RPMI7951 (cell line): ENCODE measurements at regions not wholly inside any gene's neighbourhood (a gene's known extent, or its start where the extent isn't known, plus 50 kb on each side); places are given as distances from the start of the nearest gene placed in this dataset.
"Not testable (repeated sequence)": the region's sequence is repeated elsewhere in the genome, so short reads cannot be mapped to it uniquely, and the experiment has no call there.

ENCODE experiments used
- DNase-seq: peaks from one replicate; pipeline ENCODE4 v3.0.0-alpha.2; 2012; ENCODE audit warnings: low read depth

DNA sequence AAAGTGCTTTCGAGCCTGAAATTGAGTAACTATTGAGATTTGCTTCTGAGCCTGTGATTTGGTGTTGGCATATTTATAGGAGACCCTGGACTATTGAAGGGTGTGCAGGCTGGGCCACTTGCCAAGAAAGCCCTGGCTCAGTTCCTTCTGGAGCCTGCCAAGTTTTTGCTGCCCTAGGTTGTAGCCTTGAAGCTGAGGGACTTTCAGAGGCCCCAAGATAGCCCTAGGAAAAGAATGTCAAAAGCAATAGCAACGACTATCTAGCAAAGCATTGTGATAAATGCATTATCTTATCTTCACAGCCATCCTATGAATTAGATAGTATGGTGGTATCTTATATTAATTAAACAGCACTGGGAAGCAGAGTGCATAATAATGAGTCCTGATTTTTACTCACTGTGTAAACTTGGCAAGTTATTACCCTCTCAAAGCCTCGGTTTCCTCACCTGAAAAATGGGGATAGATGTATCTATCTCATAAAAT, 473.7 kb upstream of the PODXL start:
- DNase-seq = no peak

DNA sequence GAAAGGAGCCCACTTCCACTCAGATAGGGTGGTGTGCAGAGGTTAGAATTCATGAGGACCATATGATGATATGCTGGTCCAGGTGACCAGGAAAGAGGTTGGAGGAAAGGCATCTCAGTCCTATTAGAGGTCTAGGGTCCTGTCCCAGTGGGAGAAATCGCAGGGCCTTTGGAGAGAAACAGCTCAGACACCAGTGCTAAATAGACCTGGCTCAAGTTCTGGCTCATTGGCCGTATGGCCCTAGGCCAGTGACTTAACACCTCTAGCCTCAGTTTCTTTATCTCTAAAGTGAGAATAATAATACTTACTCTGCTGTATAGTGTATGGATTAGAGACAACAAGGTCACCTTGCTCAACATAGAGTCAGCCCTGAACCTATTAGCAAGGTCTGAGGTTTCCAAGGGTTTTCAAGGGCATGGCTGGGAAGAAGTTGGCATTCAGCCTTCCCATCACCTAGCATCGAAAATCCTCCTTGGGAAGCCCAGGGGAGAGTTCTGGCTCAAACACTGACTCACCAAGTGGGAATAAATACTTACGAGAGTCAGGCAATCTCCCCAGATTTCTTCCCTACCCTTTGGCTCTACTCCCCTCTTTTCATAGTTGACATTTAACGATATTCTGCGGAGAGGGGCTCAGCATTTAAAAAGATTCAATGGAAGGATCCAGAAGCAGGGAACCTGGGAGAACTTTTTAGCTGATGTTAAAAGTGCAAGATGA, 473.1 kb upstream of the PODXL start:
- no peak for DNase-seq

- DNase-seq = peak; percentile 11
These were observed 471.9 kb upstream of the PODXL start for GRCh38 chr7:132028144-132028920.

- DNase-seq = no peak
These were observed 467.9 kb upstream of the PODXL start for GRCh38 chr7:132024290-132024689.

DNA sequence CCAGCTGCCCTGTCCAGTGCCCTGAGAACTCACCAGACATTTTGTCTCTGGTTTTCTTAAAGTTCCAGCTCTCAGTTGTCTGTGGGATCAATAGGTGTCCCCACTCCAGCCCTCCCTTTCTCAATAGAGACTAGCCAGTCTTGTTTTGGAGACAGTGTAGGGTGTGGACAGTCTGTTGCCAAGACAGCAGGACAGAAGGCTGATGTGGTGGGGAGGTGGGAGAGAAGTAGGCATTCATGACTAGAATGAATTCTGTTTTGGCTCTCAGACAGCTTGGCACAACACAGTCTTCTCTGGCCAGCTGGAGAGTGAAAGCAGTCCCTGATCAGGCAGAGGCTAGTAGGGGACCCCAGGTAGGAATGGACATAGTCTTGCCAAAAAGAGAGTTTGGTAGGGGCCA, 467.0 kb upstream of the PODXL start:
- no peak for DNase-seq

DNA sequence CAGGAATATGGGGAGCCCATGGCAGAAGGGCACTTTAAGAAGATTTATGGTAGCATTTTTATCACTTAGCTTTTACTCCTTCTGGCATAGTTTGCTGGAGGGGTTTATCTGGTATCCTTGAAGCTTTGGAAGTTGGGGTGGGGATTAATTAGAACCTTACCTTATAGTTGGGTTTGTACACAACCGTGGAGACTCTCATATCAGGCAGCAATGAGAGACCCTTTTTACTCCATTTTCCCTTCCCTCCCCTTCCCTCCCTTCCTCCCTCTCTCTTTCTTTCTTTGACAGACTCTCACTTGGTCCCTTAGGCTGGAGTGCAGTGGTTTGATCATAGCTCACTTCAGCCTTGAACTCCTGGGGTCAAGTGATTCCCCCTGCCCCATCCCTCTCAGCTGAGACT, 465.8 kb upstream of the PODXL start:
- no peak for DNase-seq

- no peak for DNase-seq
These were observed 463.3 kb upstream of the PODXL start for GRCh38 chr7:132019703-132020102.

DNA sequence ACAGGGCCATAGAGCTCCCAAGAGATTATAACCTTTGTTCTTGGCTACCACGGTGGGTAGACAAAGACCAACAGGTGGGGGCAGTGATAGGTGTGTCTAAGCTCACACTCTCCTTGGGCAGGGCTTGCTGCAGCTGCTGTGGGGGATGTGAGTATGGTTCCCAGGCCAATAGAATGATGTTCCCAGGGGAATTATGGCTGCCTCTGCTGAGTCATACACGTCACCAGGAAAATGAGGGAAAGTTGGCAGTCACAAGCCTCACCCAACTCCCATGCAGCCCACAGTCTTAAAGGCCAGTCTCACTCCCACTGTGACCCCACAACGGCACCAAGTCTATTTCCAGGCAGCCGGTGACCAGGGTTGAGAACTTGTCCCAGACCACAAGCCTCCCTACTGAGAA, 453.4 kb upstream of the PODXL start:
- peak; percentile 54 for DNase-seq

- DNase-seq = peak; percentile 13
These were observed 448.1 kb upstream of the PODXL start for GRCh38 chr7:132004529-132004928.

DNA sequence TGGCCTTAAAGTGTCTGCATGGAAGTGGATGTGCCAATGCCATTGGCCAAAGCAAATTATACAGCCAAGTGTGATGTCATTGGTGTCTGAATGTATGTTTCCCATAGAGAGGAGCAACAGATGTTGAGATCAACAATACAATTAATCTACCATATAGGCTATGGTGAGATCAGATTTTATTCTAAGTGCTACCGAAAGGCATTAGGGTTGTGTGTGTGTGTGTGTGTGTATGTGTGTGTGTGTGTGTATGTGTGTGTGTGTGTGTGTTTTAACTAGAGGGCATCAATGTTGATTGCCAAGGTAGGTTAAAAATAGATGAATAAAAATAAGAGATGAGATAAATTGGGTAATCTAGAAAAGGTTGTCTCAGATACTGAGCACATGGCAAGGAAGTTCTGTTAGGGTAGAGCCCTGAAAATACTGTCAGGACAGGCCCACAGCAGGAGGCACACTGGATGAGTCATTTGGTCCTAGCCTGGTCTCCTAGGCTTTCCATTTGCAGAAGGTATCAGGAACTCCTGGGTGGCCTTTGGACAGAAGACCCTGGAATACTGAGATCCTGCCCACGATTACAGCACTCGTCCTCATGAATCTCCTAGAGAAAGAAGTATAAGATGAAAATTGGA, 446.0 kb upstream of the PODXL start:
- DNase-seq = no peak

GRCh38 chr7:132001146-132001545, 444.7 kb upstream of the PODXL start:
- DNase-seq = no peak

GRCh38 chr7:131999193-131999592, 442.8 kb upstream of the PODXL start:
- DNase-seq = no peak

DNA sequence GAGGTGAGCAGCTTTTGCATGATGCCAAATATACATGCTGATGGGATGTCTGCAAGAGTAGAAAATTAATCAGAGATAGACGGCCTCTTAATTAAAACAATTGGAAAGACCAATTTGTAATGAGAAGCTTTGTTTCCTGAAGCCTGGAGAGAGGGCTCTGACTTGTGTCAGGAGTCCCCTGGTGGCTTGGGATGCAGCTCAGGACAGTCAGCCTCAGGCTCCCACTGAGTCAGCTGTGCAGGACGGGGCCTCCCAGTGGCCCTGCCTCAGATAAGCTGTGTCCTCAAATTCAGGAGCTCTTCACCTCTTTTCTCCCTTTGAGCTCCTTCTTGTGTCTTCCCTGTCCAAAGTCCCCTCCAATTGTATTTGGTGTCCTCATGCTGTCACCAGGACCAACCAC, 438.9 kb upstream of the PODXL start:
- no peak for DNase-seq

GRCh38 chr7:131981069-131981468, 424.6 kb upstream of the PODXL start:
- DNase-seq = not testable (repeated sequence)

GRCh38 chr7:131978118-131978517, 421.7 kb upstream of the PODXL start:
- DNase-seq = not testable (repeated sequence)

GRCh38 chr7:131976411-131976810, 420.0 kb upstream of the PODXL start:
- DNase-seq = no peak

DNA sequence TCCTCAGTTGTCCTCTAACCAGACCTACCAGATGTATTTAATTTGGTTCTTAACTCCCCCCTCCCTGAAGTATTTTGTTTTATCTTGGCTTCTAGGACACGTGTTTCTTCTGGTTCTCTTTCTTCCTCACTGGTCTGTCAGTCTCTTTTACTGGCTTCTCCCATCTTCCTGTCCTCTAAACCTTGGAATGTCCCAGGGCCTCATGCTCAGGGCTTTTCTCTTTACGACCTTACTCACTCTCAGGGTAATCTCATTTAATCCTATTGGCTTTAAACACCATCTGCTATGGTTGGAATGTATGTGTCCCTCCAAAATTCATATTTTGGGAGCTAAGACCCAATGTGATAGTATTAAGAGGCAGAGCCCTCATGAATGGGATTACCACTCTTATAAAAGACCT, 418.2 kb upstream of the PODXL start:
- DNase-seq = no peak

- DNase-seq = no peak
These were observed 415.8 kb upstream of the PODXL start for GRCh38 chr7:131972251-131972650.

DNA sequence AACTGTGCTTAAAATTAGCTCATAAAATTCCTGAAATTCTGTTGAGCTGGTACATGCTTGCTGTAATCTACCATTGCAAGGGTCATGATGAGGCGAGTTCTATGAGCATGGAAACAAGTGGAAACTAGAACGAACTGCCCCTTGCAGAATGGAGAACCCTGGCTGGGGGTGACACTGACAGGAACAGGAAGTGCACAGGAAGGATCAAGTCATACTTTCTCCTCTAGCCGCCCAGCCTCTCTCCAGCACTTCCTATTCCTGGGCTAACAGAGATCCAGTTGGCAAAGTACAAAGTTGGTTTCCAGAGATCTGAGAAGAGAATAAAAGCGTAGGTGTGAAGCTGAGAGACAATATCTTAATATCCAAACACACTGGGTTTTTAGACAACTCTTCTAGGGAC, 414.2 kb upstream of the PODXL start:
- no peak for DNase-seq

DNA sequence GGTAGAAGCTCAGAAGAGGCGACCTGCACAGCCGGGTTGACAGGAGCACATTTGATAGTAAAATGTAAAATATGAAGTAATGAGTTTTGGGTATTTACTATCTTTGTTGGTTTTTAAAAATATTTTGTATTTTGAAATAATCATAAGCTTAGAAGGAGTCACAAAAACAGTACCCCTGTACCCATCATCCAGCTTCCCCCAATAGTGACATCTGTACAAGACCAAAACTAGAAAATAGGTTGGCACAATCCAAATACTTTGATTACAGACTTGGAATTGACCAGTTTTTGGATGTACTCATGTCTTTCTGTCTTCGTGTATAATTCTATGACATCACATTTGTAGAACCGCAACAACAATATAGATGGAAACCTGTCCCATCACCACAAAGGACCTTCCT, 413.1 kb upstream of the PODXL start:
- DNase-seq = no peak

- DNase-seq = no peak
These were observed 410.8 kb upstream of the PODXL start for GRCh38 chr7:131967216-131967730.

GRCh38 chr7:131964203-131964602, 407.8 kb upstream of the PODXL start:
- DNase-seq = no peak
